VCaP (cell line): ENCODE measurements at regions not wholly inside any gene's neighbourhood (a gene's known extent, or its start where the extent isn't known, plus 50 kb on each side); places are given as distances from the start of the nearest gene placed in this dataset.

Experiments used
- H3K27ac ChIP-seq: fragments of 450-650 bp; 2 replicates; pipeline ENCODE4 v1.5.1; 2017
- TF ChIP-seq, protein P1 (sequence below): fragments of 450-650 bp; conservative IDR thresholded peaks from 2 replicates; pipeline ENCODE4 v1.5.1; 2017; ENCODE audit warnings: mild to moderate bottlenecking, moderate library complexity

- H3K27ac ChIP-seq, result no peak overlapping the region
- TF ChIP-seq, protein P1, sequence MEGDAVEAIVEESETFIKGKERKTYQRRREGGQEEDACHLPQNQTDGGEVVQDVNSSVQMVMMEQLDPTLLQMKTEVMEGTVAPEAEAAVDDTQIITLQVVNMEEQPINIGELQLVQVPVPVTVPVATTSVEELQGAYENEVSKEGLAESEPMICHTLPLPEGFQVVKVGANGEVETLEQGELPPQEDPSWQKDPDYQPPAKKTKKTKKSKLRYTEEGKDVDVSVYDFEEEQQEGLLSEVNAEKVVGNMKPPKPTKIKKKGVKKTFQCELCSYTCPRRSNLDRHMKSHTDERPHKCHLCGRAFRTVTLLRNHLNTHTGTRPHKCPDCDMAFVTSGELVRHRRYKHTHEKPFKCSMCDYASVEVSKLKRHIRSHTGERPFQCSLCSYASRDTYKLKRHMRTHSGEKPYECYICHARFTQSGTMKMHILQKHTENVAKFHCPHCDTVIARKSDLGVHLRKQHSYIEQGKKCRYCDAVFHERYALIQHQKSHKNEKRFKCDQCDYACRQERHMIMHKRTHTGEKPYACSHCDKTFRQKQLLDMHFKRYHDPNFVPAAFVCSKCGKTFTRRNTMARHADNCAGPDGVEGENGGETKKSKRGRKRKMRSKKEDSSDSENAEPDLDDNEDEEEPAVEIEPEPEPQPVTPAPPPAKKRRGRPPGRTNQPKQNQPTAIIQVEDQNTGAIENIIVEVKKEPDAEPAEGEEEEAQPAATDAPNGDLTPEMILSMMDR, result no peak
These were observed 808.9 kb upstream of the LUZP2 start for GRCh38 chr11:23687991-23688390.

GRCh38 chr11:23688411-23688810, 808.4 kb upstream of the LUZP2 start:
- TF ChIP-seq, protein P1, result no peak
- H3K27ac ChIP-seq, result no peak overlapping the region

- TF ChIP-seq, protein P1, result no peak
- H3K27ac ChIP-seq, result no peak overlapping the region
These were observed 808.0 kb upstream of the LUZP2 start for GRCh38 chr11:23688835-23689234.

DNA sequence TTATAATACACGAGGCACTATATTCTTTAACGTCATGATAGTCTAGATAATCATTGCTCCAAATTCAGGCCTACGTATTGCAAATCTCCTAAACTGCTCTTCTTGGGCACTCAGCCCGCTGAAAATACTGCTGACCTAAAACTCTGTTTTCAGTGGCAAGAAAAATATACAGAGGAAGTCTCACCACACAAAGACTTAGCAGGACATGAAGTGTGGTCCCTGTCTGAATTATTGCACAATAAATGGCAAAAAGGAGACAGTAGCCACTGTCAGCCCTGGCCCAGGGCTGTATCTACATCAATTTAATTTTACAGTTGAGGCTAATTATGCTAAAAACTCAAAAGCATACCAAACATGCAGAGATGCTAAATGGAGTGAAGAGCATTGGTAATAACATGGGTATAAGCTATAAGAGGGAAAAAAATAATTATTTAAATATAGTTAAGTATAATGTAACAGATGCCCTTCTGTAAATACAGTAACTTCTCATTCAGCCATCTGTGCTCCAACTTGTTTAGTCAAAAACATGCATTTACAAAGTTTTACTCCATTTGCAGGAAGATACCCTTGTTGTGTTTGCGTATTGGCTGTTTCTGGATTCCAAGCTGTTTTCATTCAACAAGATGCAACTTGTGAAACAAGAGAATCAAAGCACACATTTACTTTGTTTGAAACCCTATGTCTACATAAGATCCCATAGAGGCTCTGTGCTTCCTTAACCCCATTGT, 800.0 kb upstream of the LUZP2 start:
- TF ChIP-seq, protein P1, result no peak
- H3K27ac ChIP-seq, result no peak overlapping the region

- H3K27ac ChIP-seq, result no peak overlapping the region
- TF ChIP-seq, protein P1, result no peak
These were observed 792.7 kb upstream of the LUZP2 start for GRCh38 chr11:23704183-23704582.

DNA sequence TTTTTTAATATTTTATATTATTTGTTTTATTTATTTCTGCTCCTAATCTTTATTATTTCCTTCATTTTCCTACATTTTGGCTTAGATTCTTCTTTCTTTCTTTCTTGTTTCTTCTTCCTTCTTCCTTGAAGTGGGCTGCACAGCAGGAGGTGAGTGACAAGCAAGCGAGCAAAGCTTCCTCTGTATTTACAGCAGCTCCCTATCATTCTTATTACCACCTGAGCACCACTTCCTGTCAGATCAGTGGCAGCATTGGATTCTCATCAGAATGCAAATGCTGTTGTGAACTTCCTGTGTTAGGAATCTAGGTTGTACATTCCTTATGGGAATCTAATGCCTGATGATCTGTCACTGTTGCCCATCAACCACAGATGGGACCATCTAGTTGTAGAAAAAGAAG, 784.9 kb upstream of the LUZP2 start:
- no peak overlapping the region for H3K27ac ChIP-seq
- TF ChIP-seq, protein P1, result no peak

GRCh38 chr11:23719016-23719415, 777.8 kb upstream of the LUZP2 start:
- H3K27ac ChIP-seq, result no peak overlapping the region
- TF ChIP-seq, protein P1, result no peak
